ENCODE measurements at regions not wholly inside any gene's neighbourhood (a gene's known extent, or its start where the extent isn't known, plus 50 kb on each side); places are given as distances from the start of the nearest gene placed in this dataset.

- DNase-seq (ENCODE audit: low read depth): no peak
These were observed 80.0 kb downstream of the CENPW start for GRCh38 chr6:126419901-126420300.

- peak; percentile 12 for DNase-seq (ENCODE audit: low read depth)
These were observed 83.0 kb downstream of the CENPW start for GRCh38 chr6:126422912-126423311.

- DNase-seq (ENCODE audit: low read depth): no peak
These were observed 87.8 kb downstream of the CENPW start for GRCh38 chr6:126427713-126428112.

- DNase-seq (ENCODE audit: low read depth): no peak
These were observed 90.0 kb downstream of the CENPW start for GRCh38 chr6:126429866-126430265.

GRCh38 chr6:126432564-126432963, 92.6 kb downstream of the CENPW start:
- no peak for DNase-seq (ENCODE audit: low read depth)

GRCh38 chr6:126433927-126434326, 94.0 kb downstream of the CENPW start:
- no peak for DNase-seq (ENCODE audit: low read depth)

- no peak for DNase-seq (ENCODE audit: low read depth)
These were observed 97.3 kb downstream of the CENPW start for GRCh38 chr6:126437205-126437604.

- DNase-seq (ENCODE audit: low read depth): no peak
These were observed 99.1 kb downstream of the CENPW start for GRCh38 chr6:126439040-126439439.

- no peak for DNase-seq (ENCODE audit: low read depth)
These were observed 101.0 kb downstream of the CENPW start for GRCh38 chr6:126440923-126441322.

GRCh38 chr6:126444659-126445273, 104.9 kb downstream of the CENPW start:
- peak; percentile 79 for DNase-seq (ENCODE audit: low read depth)

GRCh38 chr6:126446248-126446647, 106.3 kb downstream of the CENPW start:
- DNase-seq (ENCODE audit: low read depth): no peak

GRCh38 chr6:126447367-126447766, 107.5 kb downstream of the CENPW start:
- DNase-seq (ENCODE audit: low read depth): no peak

- peak; percentile 2 for DNase-seq (ENCODE audit: low read depth)
These were observed 121.1 kb downstream of the CENPW start for GRCh38 chr6:126461045-126461444.

- DNase-seq (ENCODE audit: low read depth): no peak
These were observed 124.3 kb downstream of the CENPW start for GRCh38 chr6:126464245-126464644.

GRCh38 chr6:126475449-126475848, 135.5 kb downstream of the CENPW start:
- no peak for DNase-seq (ENCODE audit: low read depth)

GRCh38 chr6:126477678-126478077, 137.8 kb downstream of the CENPW start:
- no peak for DNase-seq (ENCODE audit: low read depth)

- no peak for DNase-seq (ENCODE audit: low read depth)
These were observed 140.4 kb downstream of the CENPW start for GRCh38 chr6:126480268-126480667.

GRCh38 chr6:126481319-126481718, 141.4 kb downstream of the CENPW start:
- DNase-seq (ENCODE audit: low read depth): no peak

GRCh38 chr6:126504792-126505191, 164.9 kb downstream of the CENPW start:
- DNase-seq (ENCODE audit: low read depth): no peak

GRCh38 chr6:126513198-126513597, 173.3 kb downstream of the CENPW start:
- DNase-seq (ENCODE audit: low read depth): no peak

GRCh38 chr6:126516411-126516810, 176.5 kb downstream of the CENPW start:
- no peak for DNase-seq (ENCODE audit: low read depth)

GRCh38 chr6:126524811-126525326, 185.0 kb downstream of the CENPW start:
- no peak for DNase-seq (ENCODE audit: low read depth)

- DNase-seq (ENCODE audit: low read depth): no peak
These were observed 186.6 kb downstream of the CENPW start for GRCh38 chr6:126526547-126526946.

Data from LHCN-M2 (cell line).